ENCODE measurements at regions not wholly inside any gene's neighbourhood (a gene's known extent, or its start where the extent isn't known, plus 50 kb on each side); places are given as distances from the start of the nearest gene placed in this dataset.
"Not testable (repeated sequence)": the region's sequence is repeated elsewhere in the genome, so short reads cannot be mapped to it uniquely, and the experiment has no call there.

DNA sequence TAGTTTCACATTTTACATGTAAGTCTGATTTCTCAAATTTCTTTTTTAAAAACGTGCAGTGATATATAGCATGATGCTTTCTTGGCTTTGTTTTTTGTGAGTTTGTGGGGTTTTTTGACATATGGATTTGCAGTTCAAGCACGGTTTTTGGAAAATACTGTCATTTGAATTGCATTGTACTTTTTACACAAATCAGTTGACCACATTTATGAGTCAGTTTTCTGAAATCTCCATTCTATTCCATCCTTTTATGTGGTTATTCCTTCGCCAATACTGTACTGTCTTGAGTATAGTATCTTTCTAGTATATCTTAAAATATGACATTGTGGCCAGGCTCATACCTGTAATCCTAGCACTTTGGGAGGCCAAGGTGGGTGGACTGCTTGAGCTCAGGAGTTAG, 890.0 kb upstream of the CITED2 start:
- no peak for DNase-seq (ENCODE audit: low spot score)

DNA sequence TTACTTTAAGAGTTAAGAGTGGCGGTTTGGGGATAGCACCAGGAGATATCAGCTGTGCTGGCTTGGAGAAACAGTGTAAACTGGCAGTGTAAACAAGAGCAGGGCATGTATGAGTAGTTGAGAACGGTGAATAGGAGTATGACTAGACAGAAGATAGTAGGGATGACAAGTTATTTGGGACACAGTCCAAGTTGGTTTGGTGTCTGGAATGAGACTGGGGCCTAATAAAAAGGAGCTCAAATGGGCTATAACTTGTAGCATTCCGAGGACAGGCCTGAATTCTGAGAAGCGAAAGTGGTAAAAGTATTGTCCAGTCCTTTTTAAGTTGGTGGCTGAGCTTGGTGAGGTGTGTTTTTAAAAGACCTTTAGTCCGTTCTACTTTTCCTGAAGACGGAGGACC, 883.9 kb upstream of the CITED2 start:
- not testable (repeated sequence) for DNase-seq (ENCODE audit: low spot score)

DNA sequence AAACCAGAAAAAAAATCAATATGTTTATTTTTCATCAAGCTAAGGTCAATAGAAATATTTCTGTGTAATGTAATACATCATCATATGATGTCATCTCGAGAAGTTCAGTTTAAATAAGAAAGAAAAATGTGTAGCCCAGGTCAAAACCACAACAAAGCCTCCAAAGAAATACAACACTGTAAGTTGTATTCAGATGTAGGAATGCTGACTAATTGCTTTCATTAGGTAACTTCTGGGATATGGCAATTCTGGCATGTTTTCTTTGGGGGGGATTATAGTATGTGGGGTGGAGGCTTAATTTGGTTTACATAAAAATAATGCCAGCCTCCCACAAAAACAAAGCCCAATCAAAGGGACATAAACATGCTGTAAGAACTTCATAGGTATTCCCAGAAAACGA, 881.8 kb upstream of the CITED2 start:
- DNase-seq (ENCODE audit: low spot score), result no peak

GRCh38 chr6:140253096-140253495, 878.6 kb upstream of the CITED2 start:
- no peak for DNase-seq (ENCODE audit: low spot score)

GRCh38 chr6:140252099-140252498, 877.7 kb upstream of the CITED2 start:
- DNase-seq (ENCODE audit: low spot score), result no peak

DNA sequence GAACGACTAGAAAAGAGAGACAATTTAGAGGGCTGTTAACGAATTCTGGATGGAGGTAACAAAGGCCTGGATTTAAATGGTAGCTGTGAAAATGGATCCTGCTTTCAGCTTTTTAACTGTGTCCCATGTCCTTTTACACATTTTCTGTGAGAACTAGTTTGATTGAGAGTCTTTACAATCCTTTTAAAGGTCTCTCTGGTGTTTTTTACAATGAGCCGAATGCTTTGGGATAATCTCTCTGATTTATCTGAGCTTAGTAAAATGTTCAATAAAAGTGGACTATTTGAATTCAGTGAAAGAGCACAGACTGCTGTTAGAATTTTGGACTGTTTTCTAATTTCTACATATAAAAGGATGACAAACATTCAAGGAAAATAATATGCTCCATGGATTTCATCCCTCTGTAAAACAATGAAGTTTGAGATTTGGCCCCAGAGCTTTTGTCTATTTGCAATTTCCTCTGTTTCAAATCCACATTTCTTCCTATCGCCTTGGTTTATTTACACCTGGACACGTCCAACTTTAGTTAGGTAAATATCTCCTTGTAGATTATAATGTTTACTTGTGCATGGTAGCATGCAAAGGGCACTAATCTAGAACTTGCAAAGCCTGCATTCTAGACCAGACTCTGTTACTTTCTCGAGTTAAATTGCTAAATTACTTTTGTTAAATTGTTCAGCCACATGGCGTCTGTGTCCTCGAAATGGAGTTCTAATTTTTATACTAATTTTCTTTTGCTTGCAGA, 871.0 kb upstream of the CITED2 start:
- DNase-seq (ENCODE audit: low spot score), result no peak

GRCh38 chr6:140237251-140237650, 862.8 kb upstream of the CITED2 start:
- DNase-seq (ENCODE audit: low spot score), result no peak

DNA sequence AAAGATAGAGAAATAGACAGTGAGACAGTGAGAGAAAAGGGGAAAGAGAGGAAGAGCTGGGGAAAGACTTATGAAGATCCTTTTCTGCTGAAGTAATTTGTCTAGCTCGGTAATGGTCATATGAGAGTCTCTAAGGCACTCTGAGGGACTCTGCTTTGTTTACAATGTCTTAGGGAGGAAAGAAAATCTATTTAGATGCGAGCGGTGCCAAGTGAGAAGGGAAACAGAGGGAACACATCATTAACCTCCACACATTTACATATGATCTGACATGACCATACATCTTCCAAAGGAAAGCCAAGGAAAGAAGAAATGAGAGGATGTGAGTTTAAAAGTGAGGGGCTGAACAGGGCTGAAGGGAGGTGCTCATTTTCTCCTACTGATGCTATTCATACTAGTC, 862.3 kb upstream of the CITED2 start:
- no peak for DNase-seq (ENCODE audit: low spot score)

GRCh38 chr6:140230282-140230681, 855.8 kb upstream of the CITED2 start:
- no peak for DNase-seq (ENCODE audit: low spot score)

- DNase-seq (ENCODE audit: low spot score), result no peak
These were observed 854.0 kb upstream of the CITED2 start for GRCh38 chr6:140228491-140228890.

DNA sequence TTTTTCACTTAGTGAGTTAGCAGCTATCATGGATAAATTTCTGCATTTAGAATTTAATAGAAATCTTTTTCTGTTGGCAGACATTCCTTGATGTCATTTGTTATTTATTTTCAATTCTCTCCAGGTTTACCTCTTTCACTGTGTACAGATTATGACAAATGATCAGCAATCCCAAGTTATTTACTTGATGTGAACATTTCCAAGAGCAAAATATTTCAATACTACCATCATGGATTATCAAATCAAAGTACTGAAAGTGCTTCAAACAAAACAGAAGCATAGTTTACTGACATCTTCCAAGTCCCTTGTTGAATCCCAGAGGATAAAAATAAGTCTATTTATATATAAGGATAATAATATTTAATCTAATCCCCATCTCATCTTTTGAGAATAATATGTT, 852.2 kb upstream of the CITED2 start:
- DNase-seq (ENCODE audit: low spot score), result no peak

GRCh38 chr6:140225701-140226436, 851.4 kb upstream of the CITED2 start:
- DNase-seq (ENCODE audit: low spot score), result peak; percentile 7

DNA sequence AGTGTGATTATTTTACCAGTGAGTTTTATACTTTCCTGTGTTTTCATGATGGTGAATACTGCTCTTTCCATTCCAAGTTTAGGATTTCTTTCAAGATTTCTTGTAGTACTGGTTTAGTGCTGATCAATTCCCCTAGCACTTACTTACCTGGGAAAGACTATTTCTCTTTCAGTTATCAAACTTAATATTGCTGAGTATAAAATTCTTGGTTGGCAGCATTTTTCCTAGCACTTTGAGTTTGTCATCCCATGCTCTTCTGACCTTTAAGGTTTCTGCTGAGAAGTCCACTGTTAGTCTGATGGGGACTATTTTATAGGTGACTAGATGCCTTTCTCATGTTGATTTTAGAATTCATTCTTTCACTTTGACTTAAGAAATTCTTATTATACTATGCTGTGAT, 842.8 kb upstream of the CITED2 start:
- no peak for DNase-seq (ENCODE audit: low spot score)

DNA sequence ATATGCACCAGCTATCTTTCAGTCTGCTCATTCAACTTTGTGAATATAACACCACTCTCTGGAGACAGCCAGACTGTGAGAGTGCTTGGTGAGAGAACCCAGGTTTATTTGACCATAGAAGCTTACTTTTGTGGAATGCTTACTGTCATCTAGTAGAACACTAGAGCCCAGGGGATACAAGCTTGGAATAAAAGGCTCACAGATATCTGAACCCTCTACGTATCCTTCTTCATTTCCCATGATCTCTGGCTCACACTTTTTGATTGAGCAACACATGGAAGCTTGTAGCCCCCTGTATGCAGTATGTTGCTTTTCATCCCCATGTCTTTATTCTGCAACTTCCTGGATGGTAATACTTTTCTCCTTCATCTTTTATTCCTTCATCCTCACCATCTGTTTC, 835.3 kb upstream of the CITED2 start:
- no peak for DNase-seq (ENCODE audit: low spot score)

DNA sequence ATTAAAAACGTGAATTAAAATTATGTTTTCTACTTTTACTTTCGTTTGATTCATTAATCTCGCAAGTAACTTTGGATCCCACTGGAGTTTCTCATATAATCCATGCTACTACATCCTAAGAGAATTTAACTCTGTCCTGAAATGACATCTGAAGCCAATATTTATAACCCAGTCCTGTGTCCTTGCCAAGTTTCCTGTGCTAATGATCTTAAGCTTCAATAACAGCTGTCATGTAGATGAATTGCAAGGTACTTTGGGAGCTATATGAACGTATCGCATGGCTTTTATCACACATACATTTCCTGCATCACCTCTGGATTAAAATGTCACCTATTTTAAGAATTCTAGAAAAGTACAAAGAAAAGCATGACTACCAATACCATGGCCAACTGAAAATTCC, 833.8 kb upstream of the CITED2 start:
- DNase-seq (ENCODE audit: low spot score), result no peak

DNA sequence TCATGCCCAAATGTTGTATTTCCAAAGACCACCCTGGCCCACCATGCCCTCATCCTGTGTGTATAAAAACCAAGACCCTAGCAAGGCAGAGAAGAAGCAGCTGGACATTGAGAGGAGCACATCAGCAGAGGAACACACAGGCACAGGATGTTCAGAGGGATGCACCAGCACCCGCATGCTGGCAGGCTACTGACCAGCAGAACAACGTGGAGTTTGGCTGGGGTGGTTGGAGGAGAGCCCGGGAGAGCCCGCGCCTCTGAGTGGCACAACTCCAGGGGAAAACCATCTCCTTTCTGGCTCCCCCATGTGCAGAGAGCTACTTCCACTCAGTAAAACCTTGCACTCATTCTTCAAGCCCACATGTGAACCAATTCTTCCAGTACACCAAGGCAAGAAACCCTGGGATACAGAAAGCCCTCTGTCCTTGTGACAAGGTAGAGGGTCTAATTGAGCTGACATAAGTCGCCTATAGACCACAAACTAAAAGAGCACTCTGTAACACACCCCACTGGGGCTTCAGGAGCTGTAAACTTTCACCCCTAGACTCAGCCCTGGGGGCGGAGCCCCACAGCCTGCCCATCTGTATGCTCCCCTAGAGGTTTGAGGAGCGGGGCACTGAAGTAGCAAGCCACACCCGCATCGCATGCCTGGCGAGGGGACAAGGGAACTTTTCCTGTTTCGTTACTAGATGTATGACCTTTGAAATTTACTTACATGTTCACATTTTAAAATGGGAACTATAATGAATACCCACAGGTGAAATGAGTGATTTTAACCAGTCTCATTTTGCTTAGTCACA, 831.5 kb upstream of the CITED2 start:
- DNase-seq (ENCODE audit: low spot score), result no peak

DNA sequence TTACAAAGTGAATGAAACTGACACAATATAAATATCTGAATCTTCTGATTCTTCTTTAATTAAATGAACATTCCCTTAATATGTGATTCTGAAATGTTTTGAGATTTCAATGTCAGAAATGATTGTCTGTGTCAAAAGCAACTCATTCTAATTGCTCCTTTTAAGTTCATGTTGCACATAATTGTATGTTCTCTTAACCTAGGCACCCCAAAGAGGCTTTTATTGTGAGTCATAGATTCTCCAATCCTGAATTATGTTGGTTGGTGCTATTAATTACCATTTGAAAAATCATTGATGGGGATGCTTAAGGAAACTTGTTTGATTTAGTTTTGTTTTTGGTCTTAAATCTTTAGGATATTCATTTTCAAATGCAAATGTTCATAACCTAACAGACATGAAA, 829.7 kb upstream of the CITED2 start:
- DNase-seq (ENCODE audit: low spot score), result no peak

DNA sequence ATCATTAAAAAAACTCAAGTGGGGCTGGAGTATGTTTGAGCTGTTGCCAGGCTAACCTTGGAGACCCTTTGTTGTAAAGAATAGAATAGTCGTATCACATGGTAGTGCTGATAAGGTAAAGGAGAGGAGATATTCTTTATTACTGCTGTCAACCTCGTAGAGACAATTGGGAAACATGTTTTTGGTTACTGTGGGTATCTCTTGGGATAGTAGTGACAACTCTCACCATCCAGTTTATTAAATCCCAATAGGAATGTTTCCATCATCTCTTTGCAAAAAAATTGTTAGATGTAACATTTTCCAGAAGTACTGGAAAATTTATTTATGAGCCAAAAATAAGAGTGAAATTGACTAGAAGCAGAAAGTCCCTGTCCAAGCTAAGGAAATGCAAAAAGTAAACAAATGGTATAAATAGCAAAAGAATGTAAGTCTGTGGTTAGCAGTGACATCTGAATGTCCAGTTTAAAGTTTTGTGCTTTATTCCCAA, 829.3 kb upstream of the CITED2 start:
- peak; percentile 22 for DNase-seq (ENCODE audit: low spot score)

- DNase-seq (ENCODE audit: low spot score), result no peak
These were observed 828.6 kb upstream of the CITED2 start for GRCh38 chr6:140202964-140203515.

DNA sequence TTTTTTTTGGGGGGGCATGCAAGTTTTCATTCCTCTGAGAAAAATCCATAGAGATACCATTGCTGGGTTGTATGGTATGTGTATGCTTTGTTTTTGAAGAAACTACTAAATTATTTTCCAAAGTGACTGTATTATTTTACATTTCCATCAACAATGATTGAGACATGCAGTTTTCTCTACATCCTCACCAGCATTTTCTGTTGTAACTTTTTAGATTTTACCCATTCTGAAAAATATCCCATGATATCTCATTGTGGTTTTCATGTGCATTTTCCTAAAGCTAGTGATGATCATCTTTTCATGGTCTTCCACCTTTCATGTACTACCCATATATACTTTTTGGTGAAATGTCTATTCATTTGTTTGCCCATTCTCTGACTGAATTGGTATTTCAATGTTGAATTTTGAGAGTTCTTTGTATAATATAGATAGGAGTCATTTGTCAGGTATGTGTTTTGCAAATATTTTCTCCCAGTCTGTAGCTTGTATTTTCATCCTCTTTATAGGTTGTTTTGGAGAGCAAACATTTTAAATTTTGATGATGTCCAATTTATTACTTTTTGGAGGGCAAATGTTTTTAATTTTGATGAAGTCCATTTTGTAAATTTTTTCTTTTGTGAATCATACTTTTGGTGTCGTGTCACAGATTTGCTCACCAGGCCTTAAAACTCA, 827.5 kb upstream of the CITED2 start:
- no peak for DNase-seq (ENCODE audit: low spot score)

GRCh38 chr6:140193269-140193668, 818.8 kb upstream of the CITED2 start:
- DNase-seq (ENCODE audit: low spot score), result no peak

GRCh38 chr6:140192018-140192417, 817.6 kb upstream of the CITED2 start:
- no peak for DNase-seq (ENCODE audit: low spot score)
